GM13976 (cell line): ENCODE measurements at regions not wholly inside any gene's neighbourhood (a gene's known extent, or its start where the extent isn't known, plus 50 kb on each side); places are given as distances from the start of the nearest gene placed in this dataset.

Source experiments
- DNase-seq: peaks from one replicate; pipeline ENCODE4 v3.0.0; 2012; ENCODE audit warnings: low spot score
- CTCF ChIP-seq: IDR thresholded peaks from 2 replicates; pipeline ENCODE4 v1.5.1; 2012; ENCODE audit warnings: borderline replicate concordance, mild to moderate bottlenecking; ENCODE audit not compliant: insufficient read depth; ENCODE audit errors: extremely low read depth, missing control alignments, control extremely low read depth
- in situ Hi-C: fragments of 300-500 bp; cut with MboI; formaldehyde crosslinking; loops from one replicate; pipeline ENCODE4 v1.12.0; 2022; ENCODE audit warnings: low sequenced_read_pairs, mixed read lengths, inconsistent platforms; ENCODE audit not compliant: unreplicated experiment

- no peak for TF ChIP-seq CTCF
- in situ Hi-C loops: no loop called here
- DNase-seq: no peak
Observed at GRCh38 chr15:37682304-37682703, 252.1 kb upstream of the TMCO5A start.

GRCh38 chr15:37691911-37692310, 242.5 kb upstream of the TMCO5A start:
- no peak for DNase-seq
- TF ChIP-seq CTCF: no peak
- in situ Hi-C loops: no loop called here

GRCh38 chr15:37693926-37694325, 240.5 kb upstream of the TMCO5A start:
- DNase-seq: no peak
- TF ChIP-seq CTCF: no peak
- in situ Hi-C loops: no loop called here

GRCh38 chr15:37695719-37696118, 238.7 kb upstream of the TMCO5A start:
- in situ Hi-C loops: no loop called here
- DNase-seq: no peak
- no peak for TF ChIP-seq CTCF

- DNase-seq: no peak
- in situ Hi-C loops: no loop called here
- no peak for TF ChIP-seq CTCF
Observed at GRCh38 chr15:37698679-37699078, 235.8 kb upstream of the TMCO5A start.

GRCh38 chr15:37701230-37701629, 233.2 kb upstream of the TMCO5A start:
- no peak for TF ChIP-seq CTCF
- in situ Hi-C loops: no loop called here
- DNase-seq: no peak

GRCh38 chr15:37709669-37710068, 224.8 kb upstream of the TMCO5A start:
- TF ChIP-seq CTCF: no peak
- in situ Hi-C loops: no loop called here

More at GRCh38 chr15:37709669-37710068, 224.8 kb upstream of the TMCO5A start:
- no peak for DNase-seq
